Spleen (tissue), 11 donors: ENCODE measurements at regions not wholly inside any gene's neighbourhood (a gene's known extent, or its start where the extent isn't known, plus 50 kb on each side); places are given as distances from the start of the nearest gene placed in this dataset.

Source experiments
- DNase-seq: peaks from one replicate; pipeline ENCODE4 v3.0.0-alpha.2; 2020
- H3K27ac ChIP-seq, 8 donors: fragments of 200-600 bp; sonication (generic) in 7 of 8; 1 replicate in 4 of 8; 2 replicates in 4 of 8; pipeline versions ENCODE4 v1.5.0 to v1.8.0; 2016 to 2021; ENCODE audit warnings: inconsistent platforms in 4 of 8, mild to moderate bottlenecking in 4 of 8, moderate library complexity in 1 of 8
- H3K27me3 ChIP-seq, 7 donors: fragments of 200-600 bp; sonication (generic) in 6 of 7; replicated peaks in 1 of 7; 1 replicate in 4 of 7; 2 replicates in 3 of 7; pipeline versions ENCODE4 v1.5.0 to v1.8.0; 2016 to 2021; ENCODE audit warnings: inconsistent platforms in 3 of 7, mild to moderate bottlenecking in 1 of 7
- H3K36me3 ChIP-seq, 6 donors: fragments of 200-600 bp; sonication (generic) in 5 of 6; 1 replicate in 4 of 6; 2 replicates in 2 of 6; pipeline versions ENCODE4 v1.5.0 to v1.8.0; 2016 to 2021; ENCODE audit warnings: inconsistent platforms in 2 of 6
- H3K4me1 ChIP-seq, 6 donors: fragments of 200-600 bp; sonication (generic) in 5 of 6; 1 replicate in 3 of 6; 2 replicates in 3 of 6; pipeline versions ENCODE4 v1.5.0 to v1.8.0; 2016 to 2021; ENCODE audit warnings: inconsistent platforms in 3 of 6
- H3K4me3 ChIP-seq, 8 donors: fragments of 200-600 bp; sonication (generic) in 7 of 8; 1 replicate in 4 of 8; 2 replicates in 4 of 8; pipeline versions ENCODE4 v1.5.0 to v1.8.0; 2016 to 2021; ENCODE audit warnings: inconsistent platforms in 4 of 8, mild to moderate bottlenecking in 4 of 8, moderate library complexity in 2 of 8
- H3K9me3 ChIP-seq, 8 donors: fragments of 200-600 bp; sonication (generic) in 7 of 8; 1 replicate in 4 of 8; 2 replicates in 4 of 8; pipeline versions ENCODE4 v1.5.0 to v1.8.0; 2016 to 2021; ENCODE audit warnings: inconsistent platforms in 4 of 8
- POLR2A ChIP-seq, 3 donors: fragments of 450-650 bp; IDR thresholded peaks; one replicate each; pipeline ENCODE4 v1.5.1; 2017; ENCODE audit warnings: antibody characterized with exemption in 3 of 3, mild to moderate bottlenecking in 1 of 3
- POLR2AphosphoS5 ChIP-seq, 3 donors: sonication (generic); formaldehyde crosslinking; IDR thresholded peaks; one replicate each; pipeline ENCODE4 v1.5.1; 2017; ENCODE audit warnings: antibody characterized with exemption in 3 of 3
- WGBS, 5 donors: extraction: QIAGEN DNeasy Blood & Tissue Kit in 3 of 5; methylation state at CpG; one replicate each; pipeline versions ENCODE4 v1.1.5 to v1.1.7; 2013 to 2018; 5-methylcytosine and 5-hydroxymethylcytosine counted together
- intact Hi-C: fragments of 100-400 bp; cut with DNase I; formaldehyde crosslinking; loops from one replicate; pipeline ENCODE4 v1.15.0; 2023; ENCODE audit warnings: low total_unique reads
- TF ChIP-seq, protein P1 (sequence below), 11 experiments: fragments of 200-600 bp in 7 of 11; fragments of 450-650 bp in 4 of 11; sonication (generic) in 4 of 11; IDR thresholded peaks in 8 of 11; conservative IDR thresholded peaks in 3 of 11; 1 replicate in 7 of 11; 2 replicates in 4 of 11; pipeline versions ENCODE4 v1.4.0 to v1.8.0; 2016 to 2021; ENCODE audit warnings: antibody characterized with exemption in 11 of 11, inconsistent platforms in 4 of 11, mild to moderate bottlenecking in 1 of 11
- donor health status: healthy with polysubstance abuse.
- donor health status: DM: no; HTN: no; CAD: no; lungs with moderate emphysema.
- donor health status: DM: no; HTN: no; CAD: no.
- donor health status: Bipolar disorder and iron deficiency.
- donor health status: healthy.
- donor health status: DM: no; HTN: no; CAD: no.
- donor health status: DM: yes; HTN: yes; CAD: no.

DNA sequence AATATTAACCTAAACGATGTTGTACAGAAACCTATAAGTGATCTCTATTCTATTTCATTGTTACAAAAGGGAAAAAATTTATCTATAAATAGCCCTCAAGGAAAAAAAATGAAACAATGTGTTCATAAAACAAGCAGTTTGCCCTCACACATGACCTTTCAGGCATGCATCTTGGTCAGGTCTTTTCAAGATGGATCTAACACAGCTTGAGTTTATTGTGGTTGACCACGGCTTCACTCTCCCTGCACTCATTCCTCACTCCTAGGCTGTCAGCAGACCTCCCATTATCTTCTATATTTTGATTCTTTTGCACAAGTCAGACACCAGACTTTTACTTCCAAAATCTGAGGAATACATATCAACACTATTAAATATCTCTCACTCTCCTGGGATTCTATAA is 544.3 kb downstream of the KCNT2 start:
- no peaks in the 10 kb centered on the region for H3K27me3 ChIP-seq
- 45 to 71% (median 62%) methylated on average over 2 of the region's 2 CpGs for WGBS, 5 donors
- intact Hi-C loops: no loop called here
- TF ChIP-seq, protein P1, sequence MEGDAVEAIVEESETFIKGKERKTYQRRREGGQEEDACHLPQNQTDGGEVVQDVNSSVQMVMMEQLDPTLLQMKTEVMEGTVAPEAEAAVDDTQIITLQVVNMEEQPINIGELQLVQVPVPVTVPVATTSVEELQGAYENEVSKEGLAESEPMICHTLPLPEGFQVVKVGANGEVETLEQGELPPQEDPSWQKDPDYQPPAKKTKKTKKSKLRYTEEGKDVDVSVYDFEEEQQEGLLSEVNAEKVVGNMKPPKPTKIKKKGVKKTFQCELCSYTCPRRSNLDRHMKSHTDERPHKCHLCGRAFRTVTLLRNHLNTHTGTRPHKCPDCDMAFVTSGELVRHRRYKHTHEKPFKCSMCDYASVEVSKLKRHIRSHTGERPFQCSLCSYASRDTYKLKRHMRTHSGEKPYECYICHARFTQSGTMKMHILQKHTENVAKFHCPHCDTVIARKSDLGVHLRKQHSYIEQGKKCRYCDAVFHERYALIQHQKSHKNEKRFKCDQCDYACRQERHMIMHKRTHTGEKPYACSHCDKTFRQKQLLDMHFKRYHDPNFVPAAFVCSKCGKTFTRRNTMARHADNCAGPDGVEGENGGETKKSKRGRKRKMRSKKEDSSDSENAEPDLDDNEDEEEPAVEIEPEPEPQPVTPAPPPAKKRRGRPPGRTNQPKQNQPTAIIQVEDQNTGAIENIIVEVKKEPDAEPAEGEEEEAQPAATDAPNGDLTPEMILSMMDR (IDR thresholded peaks at IDR 0.05 in 8 of 11, conservative IDR thresholded peaks at IDR 0.05 in 3 of 11): no peak
- TF ChIP-seq POLR2A (IDR thresholded peaks at IDR 0.05) (no peak), POLR2AphosphoS5 (IDR thresholded peaks at IDR 0.05) (no peak)
- H3K4me3 ChIP-seq: no peak overlapping the region
- no peak for DNase-seq
- peaks cover 0 to 4% (median 0%) of the 10 kb centered on the region in 8 donors for H3K9me3 ChIP-seq
- no peaks in the 10 kb centered on the region for H3K36me3 ChIP-seq
- no peaks in the 10 kb centered on the region for H3K4me1 ChIP-seq
- no peak overlapping the region for H3K27ac ChIP-seq

DNA sequence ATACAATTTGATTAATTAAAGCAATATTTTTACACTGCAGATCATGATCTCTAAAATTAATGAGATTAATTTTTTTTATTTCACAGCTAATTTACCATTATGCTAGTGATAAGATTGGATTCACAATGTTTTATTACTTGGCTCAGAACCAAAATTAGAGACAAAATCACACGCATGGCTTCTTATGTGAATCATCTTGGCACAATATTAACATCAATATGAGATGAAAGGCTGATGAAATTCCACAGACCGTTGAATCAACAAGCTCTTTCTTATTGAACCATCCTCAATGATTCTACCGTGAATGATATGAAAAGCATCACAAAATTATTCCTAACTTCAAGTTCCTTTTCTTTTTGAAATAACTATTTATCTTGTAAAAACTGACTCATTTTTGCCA is 544.9 kb downstream of the KCNT2 start:
- Histone ChIP-seq H3K4me1 (no peaks in the 10 kb centered on the region), H3K36me3 (no peaks in the 10 kb centered on the region), H3K27me3 (no peaks in the 10 kb centered on the region), H3K9me3 (peaks cover 0 to 4% (median 0%) of the 10 kb centered on the region in 8 donors), H3K27ac (no peak overlapping the region), H3K4me3 (no peak overlapping the region)
- no peak for DNase-seq
- WGBS, 5 donors: 75 to 90% (median 81%) methylated on average over 3 of the region's 3 CpGs
- TF ChIP-seq POLR2AphosphoS5 (IDR thresholded peaks at IDR 0.05) (no peak), POLR2A (IDR thresholded peaks at IDR 0.05) (no peak)
- TF ChIP-seq, protein P1 (IDR thresholded peaks at IDR 0.05 in 8 of 11, conservative IDR thresholded peaks at IDR 0.05 in 3 of 11): no peak
- intact Hi-C loops: no loop called here

DNA sequence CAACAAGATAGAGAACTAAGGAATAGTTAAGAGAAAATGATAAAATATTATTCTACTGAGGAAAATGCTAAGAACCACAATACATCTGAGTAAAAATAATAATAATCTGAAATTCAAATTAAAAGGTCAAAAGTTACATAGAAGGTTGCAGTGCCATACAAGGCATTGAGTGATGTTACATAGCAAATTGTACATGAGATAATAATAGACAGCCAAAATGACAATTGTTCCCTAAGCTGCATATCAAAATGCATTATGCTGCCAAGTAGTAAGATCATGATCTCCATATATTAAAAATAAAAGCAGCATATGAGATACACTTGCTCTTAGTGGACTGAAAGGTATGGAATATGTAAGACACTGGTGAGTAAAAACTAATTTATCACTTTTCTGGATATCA is 547.7 kb downstream of the KCNT2 start:
- intact Hi-C loops: no loop called here
- H3K27ac ChIP-seq: no peak overlapping the region
- TF ChIP-seq POLR2AphosphoS5 (IDR thresholded peaks at IDR 0.05): no peak
- TF ChIP-seq, protein P1 (IDR thresholded peaks at IDR 0.05 in 8 of 11, conservative IDR thresholded peaks at IDR 0.05 in 3 of 11): no peak
- no peak for TF ChIP-seq POLR2A (IDR thresholded peaks at IDR 0.05)

DNA sequence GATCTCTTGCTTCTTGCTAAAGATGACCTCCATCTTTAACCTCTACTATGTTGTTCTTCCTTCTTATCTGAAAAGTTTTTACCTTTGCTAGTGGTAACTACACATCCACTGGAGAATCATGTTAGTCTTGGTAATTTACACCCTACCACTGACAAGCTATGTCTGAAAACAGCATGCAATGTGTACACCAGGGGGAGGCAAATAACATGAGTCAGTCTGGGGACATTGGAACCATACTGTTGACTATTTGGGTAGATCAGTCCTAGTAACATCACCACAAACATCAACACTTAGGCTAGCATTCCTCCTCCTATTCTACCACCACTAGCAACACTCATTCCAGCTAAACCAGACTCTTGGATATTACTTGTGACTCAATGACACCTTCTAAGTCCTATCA is 549.0 kb downstream of the KCNT2 start:
- Histone ChIP-seq H3K9me3 (peaks cover 0 to 4% (median 0%) of the 10 kb centered on the region in 8 donors), H3K4me1 (no peaks in the 10 kb centered on the region), H3K4me3 (no peak overlapping the region), H3K27ac (no peak overlapping the region), H3K36me3 (no peaks in the 10 kb centered on the region), H3K27me3 (no peaks in the 10 kb centered on the region)
- intact Hi-C loops: no loop called here
- no peak for DNase-seq
- no peak for TF ChIP-seq POLR2AphosphoS5 (IDR thresholded peaks at IDR 0.05)
- TF ChIP-seq, protein P1 (IDR thresholded peaks at IDR 0.05 in 8 of 11, conservative IDR thresholded peaks at IDR 0.05 in 3 of 11): no peak
- no peak for TF ChIP-seq POLR2A (IDR thresholded peaks at IDR 0.05)

More for the DNA sequence above, 547.7 kb downstream of the KCNT2 start:
- Histone ChIP-seq H3K27me3 (no peaks in the 10 kb centered on the region), H3K36me3 (no peaks in the 10 kb centered on the region), H3K4me1 (no peaks in the 10 kb centered on the region), H3K4me3 (no peak overlapping the region), H3K9me3 (peaks cover 0 to 4% (median 0%) of the 10 kb centered on the region in 8 donors)
- DNase-seq: no peak
